CD14-positive monocyte (primary cell): ENCODE measurements at regions not wholly inside any gene's neighbourhood (a gene's known extent, or its start where the extent isn't known, plus 50 kb on each side); places are given as distances from the start of the nearest gene placed in this dataset.

Experiments
- DNase-seq, 3 donors: peaks; one replicate each; pipeline ENCODE4 v3.0.0-alpha.2; 2011 to 2022
- H2AFZ ChIP-seq: 2 replicates; pipeline ENCODE4 v1.6.0; 2012; ENCODE audit warnings: mild to moderate bottlenecking, low read depth, low read length, inconsistent platforms; ENCODE audit not compliant: insufficient read depth, poor library complexity, severe bottlenecking
- H3K27ac ChIP-seq, 2 donors: 1 replicate in 1 of 2; 2 replicates in 1 of 2; pipeline ENCODE4 v1.5.1; 2012 to 2013; ENCODE audit warnings: low read length in 2 of 2, control low read depth in 1 of 2, inconsistent platforms in 1 of 2, low read depth in 1 of 2, mild to moderate bottlenecking in 1 of 2
- H3K27me3 ChIP-seq, 2 donors: one replicate each; pipeline versions ENCODE4 v1.6.0 to v1.6.1; 2011 to 2013; ENCODE audit warnings: low read length in 2 of 2; ENCODE audit not compliant: control insufficient read depth in 2 of 2, insufficient read depth in 2 of 2
- H3K36me3 ChIP-seq, 2 donors: replicated peaks in 1 of 2; 1 replicate in 1 of 2; 2 replicates in 1 of 2; pipeline versions ENCODE4 v1.5.1 to v1.6.1; 2012 to 2013; ENCODE audit warnings: low read length in 2 of 2, control low read depth in 1 of 2, inconsistent platforms in 1 of 2, mild to moderate bottlenecking in 1 of 2; ENCODE audit not compliant: insufficient read depth in 2 of 2, control insufficient read depth in 1 of 2
- H3K4me1 ChIP-seq, 2 donors: 1 replicate in 1 of 2; 2 replicates in 1 of 2; pipeline versions ENCODE4 v1.5.1 to v1.6.1; 2012 to 2013; ENCODE audit warnings: low read length in 2 of 2, control low read depth in 1 of 2, inconsistent platforms in 1 of 2, mild to moderate bottlenecking in 1 of 2, moderate library complexity in 1 of 2; ENCODE audit not compliant: insufficient read depth in 2 of 2, control insufficient read depth in 1 of 2
- H3K4me2 ChIP-seq: replicated peaks from 2 replicates; pipeline ENCODE3; 2012; ENCODE audit warnings: low read length, moderate library complexity, mild to moderate bottlenecking; ENCODE audit not compliant: poor library complexity, severe bottlenecking; ENCODE audit errors: extremely low read depth
- H3K4me3 ChIP-seq, 3 experiments: fragments of 200-600 bp in 1 of 3; sonication (generic) in 1 of 3; replicated peaks in 1 of 3; 1 replicate in 2 of 3; 2 replicates in 1 of 3; pipeline ENCODE4 v1.5.1; 2011 to 2013; ENCODE audit warnings: low read length in 3 of 3, mild to moderate bottlenecking in 3 of 3, control low read depth in 2 of 3, low read depth in 2 of 3, inconsistent platforms in 1 of 3, moderate library complexity in 1 of 3
- H3K79me2 ChIP-seq: 2 replicates; pipeline ENCODE4 v1.6.0; 2012; ENCODE audit warnings: mild to moderate bottlenecking, control low read depth, inconsistent platforms, low read length, moderate library complexity; ENCODE audit not compliant: insufficient read depth
- H3K9ac ChIP-seq: 2 replicates; pipeline ENCODE4 v1.6.0; 2017; ENCODE audit warnings: low read length, mild to moderate bottlenecking; ENCODE audit not compliant: insufficient read depth, poor library complexity, severe bottlenecking
- H3K9me3 ChIP-seq, 2 donors: replicated peaks in 1 of 2; 1 replicate in 1 of 2; 2 replicates in 1 of 2; pipeline versions ENCODE4 v1.5.1 to v1.6.1; 2012 to 2013; ENCODE audit warnings: low read length in 2 of 2, control low read depth in 1 of 2; ENCODE audit not compliant: control insufficient read depth in 1 of 2, insufficient read depth in 1 of 2
- H4K20me1 ChIP-seq: 2 replicates; pipeline ENCODE4 v1.6.0; 2012; ENCODE audit warnings: mild to moderate bottlenecking, low read length, control low read depth, moderate library complexity; ENCODE audit not compliant: insufficient read depth
- H3K27ac Mint-ChIP-seq, 7 donors: one replicate each; pipeline ENCODE4 v1.8.0; 2020; ENCODE audit warnings: mild to moderate bottlenecking in 7 of 7, mixed read lengths in 7 of 7, moderate library complexity in 6 of 7, inconsistent platforms in 2 of 7
- H3K27me3 Mint-ChIP-seq, 3 donors: one replicate each; pipeline ENCODE4 v1.8.0; 2021 to 2022; ENCODE audit warnings: low read depth in 3 of 3, mild to moderate bottlenecking in 3 of 3, mixed read lengths in 3 of 3, moderate library complexity in 3 of 3, inconsistent platforms in 1 of 3
- H3K36me3 Mint-ChIP-seq, 2 donors: one replicate each; pipeline ENCODE4 v1.8.0; 2020; ENCODE audit warnings: mixed read lengths in 2 of 2, inconsistent platforms in 1 of 2, mild to moderate bottlenecking in 1 of 2
- H3K4me1 Mint-ChIP-seq: one replicate; pipeline ENCODE4 v1.8.0; 2020; ENCODE audit warnings: mild to moderate bottlenecking, mixed read lengths
- H3K4me3 Mint-ChIP-seq, 2 donors: one replicate each; pipeline ENCODE4 v1.8.0; 2020; ENCODE audit warnings: mild to moderate bottlenecking in 2 of 2, mixed read lengths in 2 of 2, moderate library complexity in 1 of 2
- H3K9me3 Mint-ChIP-seq, 7 donors: one replicate each; pipeline ENCODE4 v1.8.0; 2020 to 2022; ENCODE audit warnings: mixed read lengths in 7 of 7, mild to moderate bottlenecking in 6 of 7, moderate library complexity in 6 of 7, inconsistent platforms in 2 of 7
- CTCF ChIP-seq: fragments of 200-600 bp; IDR thresholded peaks from one replicate; pipeline ENCODE4 v1.8.0; 2022; ENCODE audit warnings: antibody characterized with exemption, mild to moderate bottlenecking
- WGBS: methylation state at CpG from one replicate; pipeline ENCODE4 v1.1.5; 2013; ENCODE audit warnings: missing lambda C conversion rate; ENCODE audit not compliant: insufficient coverage; 5-methylcytosine and 5-hydroxymethylcytosine counted together
- intact Hi-C, 2 donors: fragments of 100-400 bp; cut with micrococcal nuclease; formaldehyde crosslinking; loops; one replicate each; pipeline versions ENCODE4 v1.15.0 to v1.15.1; 2023

GRCh38 chr22:34113381-34113780, 193.1 kb upstream of the LARGE1 start:
- Histone ChIP-seq H3K4me2 (no peak overlapping the region), H4K20me1 (no peaks in the 10 kb centered on the region), H3K79me2 (no peaks in the 10 kb centered on the region), H3K27me3 (no peaks in the 10 kb centered on the region), H3K4me3 (no peak overlapping the region), H2AFZ (no peak overlapping the region), H3K36me3 (no peaks in the 10 kb centered on the region), H3K4me1 (no peaks in the 10 kb centered on the region), H3K9me3 (no peaks in the 10 kb centered on the region), H3K27ac (no peak overlapping the region), H3K9ac (no peak overlapping the region)
- Mint-ChIP-seq H3K27ac (no peak overlapping the region), H3K27me3 (peaks cover 0 to 2% (median 0%) of the 10 kb centered on the region in 3 donors), H3K4me3 (no peak overlapping the region), H3K36me3 (no peaks in the 10 kb centered on the region), H3K4me1 (no peaks in the 10 kb centered on the region), H3K9me3 (peaks cover 0 to 5% (median 0%) of the 10 kb centered on the region in 7 donors)
- DNase-seq = no peak
- intact Hi-C loops = no loop called here
- WGBS = 81% methylated on average over 6 of the region's 6 CpGs
- no peak for TF ChIP-seq CTCF

GRCh38 chr22:34114406-34114805, 194.1 kb upstream of the LARGE1 start:
- Histone ChIP-seq H3K79me2 (no peaks in the 10 kb centered on the region), H3K36me3 (no peaks in the 10 kb centered on the region), H3K4me1 (no peaks in the 10 kb centered on the region), H4K20me1 (no peaks in the 10 kb centered on the region), H3K4me2 (no peak overlapping the region), H3K9ac (no peak overlapping the region), H3K27me3 (no peaks in the 10 kb centered on the region), H3K9me3 (no peaks in the 10 kb centered on the region), H3K4me3 (no peak overlapping the region), H3K27ac (no peak overlapping the region), H2AFZ (no peak overlapping the region)
- Mint-ChIP-seq H3K9me3 (peaks cover 0 to 6% (median 3%) of the 10 kb centered on the region in 7 donors), H3K4me3 (no peak overlapping the region), H3K4me1 (no peaks in the 10 kb centered on the region), H3K36me3 (no peaks in the 10 kb centered on the region), H3K27me3 (peaks cover 0 to 2% (median 2%) of the 10 kb centered on the region in 3 donors), H3K27ac (no peak overlapping the region)
- intact Hi-C loops = no loop called here
- TF ChIP-seq CTCF = no peak
- WGBS = no CpG with 5 or more reads among the region's 2 CpGs
- DNase-seq = no peak
